Endothelial cell of umbilical vein (primary cell): ENCODE measurements at regions not wholly inside any gene's neighbourhood (a gene's known extent, or its start where the extent isn't known, plus 50 kb on each side); places are given as distances from the start of the nearest gene placed in this dataset.

ENCODE experiments used
- EZH2 ChIP-seq: IDR thresholded peaks from 2 replicates; pipeline ENCODE4 v1.6.1; 2012; ENCODE audit warnings: borderline replicate concordance, low read depth, mild to moderate bottlenecking, moderate library complexity, low read length, inconsistent platforms; ENCODE audit not compliant: severe bottlenecking
- FOS ChIP-seq: IDR thresholded peaks from 2 replicates; pipeline ENCODE4 v1.6.1; 2011; ENCODE audit warnings: mild to moderate bottlenecking, low read length, moderate library complexity, borderline replicate concordance; ENCODE audit not compliant: insufficient read depth
- GATA2 ChIP-seq: IDR thresholded peaks from 2 replicates; pipeline ENCODE4 v1.7.0; 2011; ENCODE audit warnings: low read depth, mild to moderate bottlenecking, moderate library complexity, mixed read lengths, low read length; ENCODE audit not compliant: insufficient read length, insufficient read depth
- JUN ChIP-seq: IDR thresholded peaks from 2 replicates; pipeline ENCODE4 v1.6.1; 2011; ENCODE audit warnings: borderline replicate concordance, low read depth; ENCODE audit not compliant: insufficient read length, insufficient read depth
- MYC ChIP-seq: IDR thresholded peaks from one replicate; pipeline ENCODE4 v1.6.1; 2011; ENCODE audit warnings: mild to moderate bottlenecking, low read depth, low read length
- POLR2A ChIP-seq: IDR thresholded peaks from 2 replicates; pipeline ENCODE4 v1.6.1; 2012; ENCODE audit warnings: low read depth, mild to moderate bottlenecking, control low read depth, low read length
- POLR2AphosphoS5 ChIP-seq: IDR thresholded peaks from 2 replicates; pipeline ENCODE4 v1.6.1; 2012; ENCODE audit warnings: low read depth, mild to moderate bottlenecking, control low read depth, low read length, moderate library complexity; ENCODE audit not compliant: insufficient read depth
- TF ChIP-seq, protein P1 (sequence below), 2 donors: IDR thresholded peaks; 1 replicate in 1 of 2; 2 replicates in 1 of 2; pipeline ENCODE4 v1.5.1; 2011; ENCODE audit warnings: low read length in 2 of 2, mild to moderate bottlenecking in 2 of 2, moderate library complexity in 2 of 2, control low read depth in 1 of 2, inconsistent platforms in 1 of 2, low read depth in 1 of 2; ENCODE audit not compliant: insufficient read depth in 1 of 2; ENCODE audit errors: extremely low read depth in 1 of 2
- TF ChIP-seq, protein P2 (sequence below): IDR thresholded peaks from 2 replicates; pipeline ENCODE4 v1.6.1; 2011; ENCODE audit not compliant: insufficient read depth, insufficient read length

DNA sequence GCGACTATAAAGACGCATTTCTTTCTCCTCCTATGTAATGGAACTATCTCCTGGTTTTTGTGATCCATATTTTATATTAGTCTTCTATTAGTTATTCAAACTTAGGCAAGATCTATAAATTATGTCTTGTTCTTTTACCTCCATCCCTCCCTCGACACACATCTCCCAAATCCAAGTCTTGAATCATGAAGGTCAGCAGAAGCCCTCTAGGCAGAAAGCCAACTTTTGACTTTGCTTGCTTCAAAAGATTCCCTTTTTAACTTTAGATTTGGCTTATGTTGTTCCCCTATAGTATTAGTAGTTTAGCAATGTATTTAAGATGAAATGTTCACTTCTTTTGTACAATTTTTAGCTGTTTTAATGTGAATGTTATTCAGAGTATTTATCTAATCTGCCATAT, 689.8 kb downstream of the SLC6A15 start:
- TF ChIP-seq POLR2A (no peak), POLR2AphosphoS5 (no peak), EZH2 (no peak), JUN (no peak), GATA2 (no peak), MYC (no peak), FOS (no peak)
- TF ChIP-seq, protein P1, sequence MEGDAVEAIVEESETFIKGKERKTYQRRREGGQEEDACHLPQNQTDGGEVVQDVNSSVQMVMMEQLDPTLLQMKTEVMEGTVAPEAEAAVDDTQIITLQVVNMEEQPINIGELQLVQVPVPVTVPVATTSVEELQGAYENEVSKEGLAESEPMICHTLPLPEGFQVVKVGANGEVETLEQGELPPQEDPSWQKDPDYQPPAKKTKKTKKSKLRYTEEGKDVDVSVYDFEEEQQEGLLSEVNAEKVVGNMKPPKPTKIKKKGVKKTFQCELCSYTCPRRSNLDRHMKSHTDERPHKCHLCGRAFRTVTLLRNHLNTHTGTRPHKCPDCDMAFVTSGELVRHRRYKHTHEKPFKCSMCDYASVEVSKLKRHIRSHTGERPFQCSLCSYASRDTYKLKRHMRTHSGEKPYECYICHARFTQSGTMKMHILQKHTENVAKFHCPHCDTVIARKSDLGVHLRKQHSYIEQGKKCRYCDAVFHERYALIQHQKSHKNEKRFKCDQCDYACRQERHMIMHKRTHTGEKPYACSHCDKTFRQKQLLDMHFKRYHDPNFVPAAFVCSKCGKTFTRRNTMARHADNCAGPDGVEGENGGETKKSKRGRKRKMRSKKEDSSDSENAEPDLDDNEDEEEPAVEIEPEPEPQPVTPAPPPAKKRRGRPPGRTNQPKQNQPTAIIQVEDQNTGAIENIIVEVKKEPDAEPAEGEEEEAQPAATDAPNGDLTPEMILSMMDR (IDR thresholded peaks at IDR 0.05; ENCODE audit: extremely low read depth in 1 of 2, insufficient read depth in 1 of 2, low read depth in 1 of 2, low read length in 2 of 2): no peak
- TF ChIP-seq, protein P2, sequence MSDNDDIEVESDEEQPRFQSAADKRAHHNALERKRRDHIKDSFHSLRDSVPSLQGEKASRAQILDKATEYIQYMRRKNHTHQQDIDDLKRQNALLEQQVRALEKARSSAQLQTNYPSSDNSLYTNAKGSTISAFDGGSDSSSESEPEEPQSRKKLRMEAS: no peak
